MM.1S (cell line): ENCODE measurements at regions not wholly inside any gene's neighbourhood (a gene's known extent, or its start where the extent isn't known, plus 50 kb on each side); places are given as distances from the start of the nearest gene placed in this dataset.

Source experiments
- DNase-seq: peaks from one replicate; pipeline ENCODE4 v3.0.0-alpha.2; 2015
- H2AFZ ChIP-seq: fragments of 300-600 bp; sonication (generic); 2 replicates; pipeline ENCODE4 v1.6.0; 2016; ENCODE audit warnings: antibody characterized with exemption, low read length
- H3F3A ChIP-seq: fragments of 300-600 bp; sonication (generic); 2 replicates; pipeline ENCODE4 v1.6.1; 2016; ENCODE audit warnings: mild to moderate bottlenecking, antibody characterized with exemption, low read length, moderate library complexity, mixed read lengths; ENCODE audit not compliant: insufficient read depth
- H3K27ac ChIP-seq: fragments of 300-600 bp; sonication (generic); 2 replicates; pipeline ENCODE4 v1.5.1; 2016; ENCODE audit warnings: mild to moderate bottlenecking, low read length
- H3K27me3 ChIP-seq: fragments of 300-600 bp; sonication (generic); replicated peaks from 2 replicates; pipeline ENCODE4 v1.6.0; 2016; ENCODE audit warnings: low read length; ENCODE audit not compliant: insufficient read depth
- H3K36me3 ChIP-seq: fragments of 300-600 bp; sonication (generic); replicated peaks from 2 replicates; pipeline ENCODE4 v1.6.1; 2016; ENCODE audit warnings: mild to moderate bottlenecking, low read length, mixed read lengths; ENCODE audit not compliant: insufficient read depth
- H3K4me1 ChIP-seq: fragments of 300-600 bp; sonication (generic); 2 replicates; pipeline ENCODE4 v1.6.1; 2016; ENCODE audit warnings: low read length, mixed read lengths
- H3K4me2 ChIP-seq: fragments of 300-600 bp; sonication (generic); 2 replicates; pipeline ENCODE4 v1.6.0; 2016; ENCODE audit warnings: low read depth, low read length
- H3K4me3 ChIP-seq: fragments of 300-600 bp; sonication (generic); 2 replicates; pipeline ENCODE4 v1.5.1; 2016; ENCODE audit warnings: low read length, mixed read lengths
- H3K79me2 ChIP-seq: fragments of 300-600 bp; sonication (generic); 2 replicates; pipeline ENCODE4 v1.6.1; 2016; ENCODE audit warnings: mixed run types, low read length, mixed read lengths
- H3K9ac ChIP-seq: fragments of 300-600 bp; sonication (generic); 2 replicates; pipeline ENCODE4 v1.6.1; 2016; ENCODE audit warnings: low read length, mixed read lengths
- H3K9me2 ChIP-seq: fragments of 300-600 bp; sonication (generic); replicated peaks from 2 replicates; pipeline ENCODE4 v1.6.1; 2016; ENCODE audit warnings: mild to moderate bottlenecking, low read length, mixed read lengths; ENCODE audit not compliant: insufficient read depth
- H3K9me3 ChIP-seq: fragments of 300-600 bp; sonication (generic); replicated peaks from 2 replicates; pipeline ENCODE4 v1.6.1; 2016; ENCODE audit warnings: mild to moderate bottlenecking, low read length, mixed read lengths; ENCODE audit not compliant: insufficient read depth
- H4K20me1 ChIP-seq: fragments of 300-600 bp; sonication (generic); 2 replicates; pipeline ENCODE4 v1.6.1; 2016; ENCODE audit warnings: mild to moderate bottlenecking, low read length, moderate library complexity, mixed read lengths; ENCODE audit not compliant: insufficient read depth
- EZH2 ChIP-seq: fragments of 300-600 bp; sonication (generic); optimal IDR thresholded peaks from 2 replicates; pipeline ENCODE3; 2017; ENCODE audit warnings: low read depth, mild to moderate bottlenecking, antibody characterized with exemption, low read length, mixed read lengths
- EZH2phosphoT487 ChIP-seq: fragments of 300-600 bp; sonication (generic); IDR thresholded peaks from 2 replicates; pipeline ENCODE4 v1.6.1; 2018; ENCODE audit warnings: antibody characterized with exemption, low read length
- TF ChIP-seq, protein P1 (sequence below): fragments of 300-600 bp; sonication (generic); IDR thresholded peaks from 2 replicates; pipeline ENCODE4 v1.5.1; 2016; ENCODE audit warnings: antibody characterized with exemption, low read length, mixed read lengths

DNA sequence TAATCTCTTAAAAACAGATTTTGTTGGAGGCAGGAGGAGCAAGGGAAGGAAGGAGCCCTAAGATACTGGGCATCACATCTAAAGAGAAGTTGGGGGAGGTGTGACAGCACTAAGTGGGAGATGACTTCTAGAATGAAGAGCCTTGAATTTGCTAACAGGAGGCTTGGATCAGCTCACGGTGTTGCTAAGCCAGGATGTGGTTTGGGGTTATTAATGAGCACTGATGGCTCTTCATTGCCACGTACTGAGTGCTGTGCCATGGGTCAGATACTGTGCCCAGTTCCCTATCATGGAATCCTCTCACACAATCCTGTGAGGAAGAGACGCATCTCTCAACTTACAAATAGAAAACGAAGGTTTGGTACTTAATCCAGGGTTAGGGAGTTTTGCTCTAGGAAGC is 78.5 kb downstream of the C7orf25 start:
- no peaks in the 10 kb centered on the region for H3K9me3 ChIP-seq
- DNase-seq, result no peak
- H3K27ac ChIP-seq, result no peak overlapping the region
- H3K4me1 ChIP-seq, result peaks cover 12% of the 10 kb centered on the region
- H3K4me2 ChIP-seq, result no peak overlapping the region
- no peak overlapping the region for H3K4me3 ChIP-seq
- TF ChIP-seq, protein P1, sequence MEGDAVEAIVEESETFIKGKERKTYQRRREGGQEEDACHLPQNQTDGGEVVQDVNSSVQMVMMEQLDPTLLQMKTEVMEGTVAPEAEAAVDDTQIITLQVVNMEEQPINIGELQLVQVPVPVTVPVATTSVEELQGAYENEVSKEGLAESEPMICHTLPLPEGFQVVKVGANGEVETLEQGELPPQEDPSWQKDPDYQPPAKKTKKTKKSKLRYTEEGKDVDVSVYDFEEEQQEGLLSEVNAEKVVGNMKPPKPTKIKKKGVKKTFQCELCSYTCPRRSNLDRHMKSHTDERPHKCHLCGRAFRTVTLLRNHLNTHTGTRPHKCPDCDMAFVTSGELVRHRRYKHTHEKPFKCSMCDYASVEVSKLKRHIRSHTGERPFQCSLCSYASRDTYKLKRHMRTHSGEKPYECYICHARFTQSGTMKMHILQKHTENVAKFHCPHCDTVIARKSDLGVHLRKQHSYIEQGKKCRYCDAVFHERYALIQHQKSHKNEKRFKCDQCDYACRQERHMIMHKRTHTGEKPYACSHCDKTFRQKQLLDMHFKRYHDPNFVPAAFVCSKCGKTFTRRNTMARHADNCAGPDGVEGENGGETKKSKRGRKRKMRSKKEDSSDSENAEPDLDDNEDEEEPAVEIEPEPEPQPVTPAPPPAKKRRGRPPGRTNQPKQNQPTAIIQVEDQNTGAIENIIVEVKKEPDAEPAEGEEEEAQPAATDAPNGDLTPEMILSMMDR, result no peak
- TF ChIP-seq EZH2 (no peak), EZH2phosphoT487 (no peak)
- no peaks in the 10 kb centered on the region for H3K27me3 ChIP-seq
- H3K79me2 ChIP-seq, result no peaks in the 10 kb centered on the region
- no peaks in the 10 kb centered on the region for H3F3A ChIP-seq
- no peak overlapping the region for H2AFZ ChIP-seq
- no peaks in the 10 kb centered on the region for H4K20me1 ChIP-seq
- H3K9ac ChIP-seq, result no peak overlapping the region
- H3K36me3 ChIP-seq, result no peaks in the 10 kb centered on the region
- no peaks in the 10 kb centered on the region for H3K9me2 ChIP-seq

DNA sequence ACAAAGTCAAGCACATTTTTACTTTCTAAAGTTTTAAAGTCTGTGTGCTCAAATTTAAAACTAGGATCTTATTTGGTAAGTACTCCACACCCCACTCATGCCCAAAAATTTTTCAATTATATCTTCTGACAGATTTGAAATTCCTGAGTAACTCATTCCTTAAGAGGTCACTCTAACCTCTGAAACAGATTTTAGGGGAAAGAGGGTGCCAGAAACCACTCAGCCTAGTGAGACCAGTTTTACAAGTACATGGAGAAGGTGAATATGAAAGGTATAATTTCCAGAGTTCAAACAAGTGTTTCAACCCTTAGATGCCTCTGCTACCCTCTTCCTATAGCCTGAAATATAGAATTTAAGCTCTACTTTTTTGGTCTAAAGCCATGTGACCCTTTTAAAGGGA is 79.2 kb downstream of the C7orf25 start:
- H3K27me3 ChIP-seq, result no peaks in the 10 kb centered on the region
- H4K20me1 ChIP-seq, result no peaks in the 10 kb centered on the region
- no peak overlapping the region for H3K4me3 ChIP-seq
- no peaks in the 10 kb centered on the region for H3F3A ChIP-seq
- no peaks in the 10 kb centered on the region for H3K36me3 ChIP-seq
- DNase-seq, result no peak
- 0 out of 2 replicates have a peak overlapping the region, but pooled peaks have one; percentile 9 for H3K4me2 ChIP-seq
- H3K9me2 ChIP-seq, result no peaks in the 10 kb centered on the region
- H3K9me3 ChIP-seq, result no peaks in the 10 kb centered on the region
- peaks cover 12% of the 10 kb centered on the region for H3K4me1 ChIP-seq
- H3K9ac ChIP-seq, result no peak overlapping the region
- H2AFZ ChIP-seq, result no peak overlapping the region
- no peaks in the 10 kb centered on the region for H3K79me2 ChIP-seq
- TF ChIP-seq, protein P1, result no peak
- H3K27ac ChIP-seq, result no peak overlapping the region

DNA sequence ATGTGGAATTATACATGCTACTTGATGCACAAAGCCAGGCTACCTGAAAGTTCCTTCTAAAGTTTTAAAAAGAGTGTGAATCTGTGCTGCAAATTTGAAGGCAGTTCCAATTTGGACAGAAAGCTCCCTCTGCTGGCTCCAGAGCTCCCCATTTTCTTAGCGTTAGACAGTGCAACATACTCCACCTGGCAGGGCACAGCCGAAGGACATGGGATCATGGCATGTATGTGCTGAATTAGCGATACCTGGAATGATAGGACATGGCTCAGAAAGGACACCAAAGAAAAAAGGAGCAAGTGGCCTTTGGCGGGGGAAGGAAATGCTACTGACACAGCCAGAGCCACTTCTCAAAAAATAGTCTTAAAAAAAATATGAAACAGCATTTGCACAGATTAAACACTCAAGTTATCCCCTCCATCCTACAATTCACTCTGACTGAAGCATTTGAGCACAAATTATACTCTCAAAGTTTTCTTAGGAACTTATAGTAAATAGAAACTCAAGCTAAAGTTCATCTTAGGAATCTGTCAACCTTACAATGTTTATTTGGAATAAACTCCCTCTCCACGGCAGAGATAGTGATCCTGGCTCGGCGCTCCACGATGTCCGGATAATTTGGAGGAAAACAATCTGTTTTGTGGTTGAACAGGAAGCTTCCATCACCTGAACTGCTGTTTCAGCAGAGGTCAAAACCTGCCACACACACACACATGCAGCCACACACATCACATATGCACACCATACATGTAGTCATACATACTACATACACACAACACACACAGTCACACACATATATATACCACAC is 80.0 kb downstream of the C7orf25 start:
- Histone ChIP-seq H4K20me1 (no peaks in the 10 kb centered on the region), H3K4me3 (no peak overlapping the region), H3K9me2 (no peaks in the 10 kb centered on the region), H3K36me3 (no peaks in the 10 kb centered on the region), H3K27me3 (no peaks in the 10 kb centered on the region), H3K4me1 (peaks cover 12% of the 10 kb centered on the region), H3K79me2 (no peaks in the 10 kb centered on the region), H3K9me3 (no peaks in the 10 kb centered on the region), H3F3A (no peaks in the 10 kb centered on the region), H3K27ac (no peak overlapping the region), H2AFZ (no peak overlapping the region), H3K4me2 (no peak overlapping the region), H3K9ac (no peak overlapping the region)
- no peak for TF ChIP-seq EZH2
- TF ChIP-seq, protein P1, result peak; percentile 62
- DNase-seq, result peak; percentile 35
